Astrocyte (in vitro differentiated cells and primary cell): ENCODE measurements at regions not wholly inside any gene's neighbourhood (a gene's known extent, or its start where the extent isn't known, plus 50 kb on each side); places are given as distances from the start of the nearest gene placed in this dataset.

Source experiments
- DNase-seq: peaks from one replicate; pipeline ENCODE4 v3.0.0-alpha.2; 2010; ENCODE audit warnings: low read depth
- FAIRE-seq: peaks from 2 replicates; lab custom pipeline; 2011; peaks lifted over from hg19 to GRCh38; lab: Jason Lieb, UNC
- H2AFZ ChIP-seq: 2 replicates; pipeline ENCODE4 v1.6.0; 2012; ENCODE audit warnings: low read depth, low read length, inconsistent platforms
- H3K27ac ChIP-seq: 2 replicates; pipeline ENCODE4 v1.5.1; 2011; ENCODE audit warnings: low read depth, low read length, inconsistent platforms
- H3K27me3 ChIP-seq: 2 replicates; pipeline ENCODE4 v1.6.0; 2011; ENCODE audit warnings: low read length, inconsistent platforms; ENCODE audit not compliant: insufficient read depth
- H3K36me3 ChIP-seq: 2 replicates; pipeline ENCODE4 v1.5.1; 2011; ENCODE audit warnings: low read length, inconsistent platforms; ENCODE audit not compliant: insufficient read depth
- H3K4me1 ChIP-seq: 2 replicates; pipeline ENCODE4 v1.5.1; 2011; ENCODE audit warnings: low read length, inconsistent platforms; ENCODE audit not compliant: insufficient read depth
- H3K4me2 ChIP-seq: 2 replicates; pipeline ENCODE4 v1.6.0; 2012; ENCODE audit warnings: low read length, inconsistent platforms
- H3K4me3 ChIP-seq: 2 replicates; pipeline ENCODE4 v1.5.1; 2011; ENCODE audit warnings: low read depth, mild to moderate bottlenecking, low read length, inconsistent platforms; ENCODE audit not compliant: insufficient read depth
- H3K79me2 ChIP-seq: 2 replicates; pipeline ENCODE4 v1.6.0; 2012; ENCODE audit warnings: mild to moderate bottlenecking, low read length, inconsistent platforms; ENCODE audit not compliant: insufficient read depth
- H3K9ac ChIP-seq: 2 replicates; pipeline ENCODE4 v1.6.0; 2012; ENCODE audit warnings: mild to moderate bottlenecking, low read length, inconsistent platforms
- H3K9me3 ChIP-seq: 2 replicates; pipeline ENCODE4 v1.5.1; 2012; ENCODE audit warnings: low read depth, mild to moderate bottlenecking, low read length, inconsistent platforms; ENCODE audit not compliant: insufficient read depth
- H4K20me1 ChIP-seq: 2 replicates; pipeline ENCODE4 v1.6.0; 2012; ENCODE audit warnings: low read length, inconsistent platforms; ENCODE audit not compliant: insufficient read depth
- H3K27ac Mint-ChIP-seq: one replicate; pipeline ENCODE4 v1.8.0; 2021; ENCODE audit warnings: mild to moderate bottlenecking, mixed read lengths; ENCODE audit not compliant: unreplicated experiment
- H3K27me3 Mint-ChIP-seq: one replicate; pipeline ENCODE4 v1.8.0; 2021; ENCODE audit warnings: low read depth, mixed read lengths; ENCODE audit not compliant: unreplicated experiment
- H3K36me3 Mint-ChIP-seq: one replicate; pipeline ENCODE4 v1.8.0; 2021; ENCODE audit warnings: low read depth, mixed read lengths; ENCODE audit not compliant: unreplicated experiment
- H3K4me1 Mint-ChIP-seq: one replicate; pipeline ENCODE4 v1.8.0; 2021; ENCODE audit warnings: low read depth, mixed read lengths; ENCODE audit not compliant: unreplicated experiment
- H3K4me3 Mint-ChIP-seq: one replicate; pipeline ENCODE4 v1.8.0; 2021; ENCODE audit warnings: mild to moderate bottlenecking, moderate library complexity, mixed read lengths; ENCODE audit not compliant: unreplicated experiment
- H3K9me3 Mint-ChIP-seq: one replicate; pipeline ENCODE4 v1.8.0; 2021; ENCODE audit warnings: mild to moderate bottlenecking, mixed read lengths; ENCODE audit not compliant: unreplicated experiment
- EZH2 ChIP-seq: IDR thresholded peaks from 2 replicates; pipeline ENCODE4 v1.6.1; 2012; ENCODE audit warnings: mild to moderate bottlenecking, low read length, inconsistent platforms; ENCODE audit not compliant: insufficient read depth
- TF ChIP-seq, protein P1 (sequence below): IDR thresholded peaks from 2 replicates; pipeline ENCODE4 v1.5.1; 2011; ENCODE audit warnings: low read depth, mild to moderate bottlenecking, inconsistent platforms, low read length, moderate library complexity; ENCODE audit not compliant: insufficient read depth

GRCh38 chr5:8685704-8686103 lies 816.8 kb downstream of the MTRR start:
- FAIRE-seq (no peak), DNase-seq (no peak)
- Histone ChIP-seq H3K9me3 (no peaks in the 10 kb centered on the region), H3K9ac (no peak overlapping the region), H3K4me3 (no peak overlapping the region), H3K79me2 (no peaks in the 10 kb centered on the region), H3K27me3 (no peaks in the 10 kb centered on the region), H3K36me3 (no peaks in the 10 kb centered on the region), H3K27ac (no peak overlapping the region), H2AFZ (no peak overlapping the region), H3K4me2 (no peak overlapping the region), H4K20me1 (no peaks in the 10 kb centered on the region), H3K4me1 (no peaks in the 10 kb centered on the region)
- H3K4me3 Mint-ChIP-seq = no peak overlapping the region
- no peak overlapping the region for H3K27ac Mint-ChIP-seq
- H3K27me3 Mint-ChIP-seq = no peaks in the 10 kb centered on the region
- H3K9me3 Mint-ChIP-seq = peaks cover 2% of the 10 kb centered on the region
- H3K4me1 Mint-ChIP-seq = peaks cover 7% of the 10 kb centered on the region
- H3K36me3 Mint-ChIP-seq = no peaks in the 10 kb centered on the region
- TF ChIP-seq, protein P1, sequence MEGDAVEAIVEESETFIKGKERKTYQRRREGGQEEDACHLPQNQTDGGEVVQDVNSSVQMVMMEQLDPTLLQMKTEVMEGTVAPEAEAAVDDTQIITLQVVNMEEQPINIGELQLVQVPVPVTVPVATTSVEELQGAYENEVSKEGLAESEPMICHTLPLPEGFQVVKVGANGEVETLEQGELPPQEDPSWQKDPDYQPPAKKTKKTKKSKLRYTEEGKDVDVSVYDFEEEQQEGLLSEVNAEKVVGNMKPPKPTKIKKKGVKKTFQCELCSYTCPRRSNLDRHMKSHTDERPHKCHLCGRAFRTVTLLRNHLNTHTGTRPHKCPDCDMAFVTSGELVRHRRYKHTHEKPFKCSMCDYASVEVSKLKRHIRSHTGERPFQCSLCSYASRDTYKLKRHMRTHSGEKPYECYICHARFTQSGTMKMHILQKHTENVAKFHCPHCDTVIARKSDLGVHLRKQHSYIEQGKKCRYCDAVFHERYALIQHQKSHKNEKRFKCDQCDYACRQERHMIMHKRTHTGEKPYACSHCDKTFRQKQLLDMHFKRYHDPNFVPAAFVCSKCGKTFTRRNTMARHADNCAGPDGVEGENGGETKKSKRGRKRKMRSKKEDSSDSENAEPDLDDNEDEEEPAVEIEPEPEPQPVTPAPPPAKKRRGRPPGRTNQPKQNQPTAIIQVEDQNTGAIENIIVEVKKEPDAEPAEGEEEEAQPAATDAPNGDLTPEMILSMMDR = no peak
- TF ChIP-seq EZH2 = no peak

- no peak overlapping the region for H3K4me3 Mint-ChIP-seq
- Histone ChIP-seq H3K9me3 (no peaks in the 10 kb centered on the region), H3K9ac (no peak overlapping the region), H3K27ac (no peak overlapping the region), H3K27me3 (no peaks in the 10 kb centered on the region), H3K79me2 (no peaks in the 10 kb centered on the region), H4K20me1 (no peaks in the 10 kb centered on the region), H3K36me3 (no peaks in the 10 kb centered on the region), H2AFZ (no peak overlapping the region), H3K4me1 (no peaks in the 10 kb centered on the region), H3K4me2 (no peak overlapping the region), H3K4me3 (no peak overlapping the region)
- no peak overlapping the region for H3K27ac Mint-ChIP-seq
- peaks cover 2% of the 10 kb centered on the region for H3K9me3 Mint-ChIP-seq
- no peaks in the 10 kb centered on the region for H3K27me3 Mint-ChIP-seq
- H3K36me3 Mint-ChIP-seq = no peaks in the 10 kb centered on the region
- H3K4me1 Mint-ChIP-seq = peaks cover 7% of the 10 kb centered on the region
- TF ChIP-seq, protein P1 = no peak
- TF ChIP-seq EZH2 = no peak
- peak; percentile 62 for DNase-seq
- no peak for FAIRE-seq
Observed at GRCh38 chr5:8686707-8687106, 817.8 kb downstream of the MTRR start.

DNA sequence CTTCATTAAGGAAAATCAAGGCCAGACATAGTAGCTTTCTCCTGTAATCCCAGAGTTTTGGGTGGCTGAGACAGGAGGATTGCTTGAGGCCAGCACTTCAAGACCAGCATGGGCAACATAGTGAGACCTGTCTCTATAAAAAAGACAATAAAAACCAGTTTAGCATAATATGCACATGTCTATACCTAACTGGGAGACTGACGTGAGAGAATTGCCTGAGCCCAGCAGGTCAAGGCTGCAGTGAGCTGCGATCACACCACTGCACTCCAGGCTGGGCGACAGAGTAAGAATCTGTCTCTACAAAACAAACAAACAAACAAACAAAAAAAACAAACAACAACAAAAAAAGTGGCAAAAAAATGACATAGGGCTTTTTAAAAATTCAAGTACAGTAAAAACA lies 820.8 kb downstream of the MTRR start:
- Mint-ChIP-seq H3K4me3 (no peak overlapping the region), H3K27me3 (no peaks in the 10 kb centered on the region), H3K4me1 (peaks cover 7% of the 10 kb centered on the region), H3K9me3 (peaks cover 2% of the 10 kb centered on the region), H3K27ac (no peak overlapping the region), H3K36me3 (no peaks in the 10 kb centered on the region)
- H3K4me1 ChIP-seq = no peaks in the 10 kb centered on the region
- H3K79me2 ChIP-seq = no peaks in the 10 kb centered on the region
- no peak overlapping the region for H3K4me2 ChIP-seq
- no peak overlapping the region for H2AFZ ChIP-seq
- no peak overlapping the region for H3K27ac ChIP-seq
- H3K4me3 ChIP-seq = no peak overlapping the region
- no peak overlapping the region for H3K9ac ChIP-seq
- no peaks in the 10 kb centered on the region for H3K9me3 ChIP-seq
- no peaks in the 10 kb centered on the region for H4K20me1 ChIP-seq
- H3K36me3 ChIP-seq = no peaks in the 10 kb centered on the region
- no peak for DNase-seq
- no peaks in the 10 kb centered on the region for H3K27me3 ChIP-seq
- TF ChIP-seq EZH2 = no peak
- TF ChIP-seq, protein P1 = no peak
- FAIRE-seq = no peak
